HG02642 (cell line): ENCODE measurements at regions not wholly inside any gene's neighbourhood (a gene's known extent, or its start where the extent isn't known, plus 50 kb on each side); places are given as distances from the start of the nearest gene placed in this dataset.
A peak's percentile ranks its signal among the peaks of the same experiment; 100 is the strongest.
"Not testable (repeated sequence)": the region's sequence is repeated elsewhere in the genome, so short reads cannot be mapped to it uniquely, and the experiment has no call there.

Experiments
- ATAC-seq: cut with Tn5 transposase; IDR thresholded peaks from one replicate; pipeline ENCODE4 v1.9.1; 2021; ENCODE audit warnings: mild to moderate bottlenecking; ENCODE audit not compliant: unreplicated experiment, poor library complexity

DNA sequence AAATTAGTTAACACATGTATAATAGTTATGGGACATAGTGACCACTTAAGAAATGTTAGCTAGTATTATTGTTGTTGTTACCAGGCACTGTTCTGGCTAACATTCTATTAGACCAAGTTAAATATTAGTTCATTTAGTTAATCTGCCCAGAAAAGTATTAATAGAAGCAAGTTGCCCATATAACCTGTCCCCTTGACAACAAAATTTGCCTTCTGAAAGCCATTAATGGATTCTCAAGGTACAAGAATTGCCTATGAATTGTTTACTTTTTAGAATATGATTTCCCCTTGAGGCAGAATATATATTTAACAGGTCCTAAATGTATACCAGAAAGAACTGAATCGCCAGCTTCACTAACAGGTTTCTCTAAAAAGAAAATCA, 167.3 kb upstream of the TMCC3 start:
- no peak for ATAC-seq

DNA sequence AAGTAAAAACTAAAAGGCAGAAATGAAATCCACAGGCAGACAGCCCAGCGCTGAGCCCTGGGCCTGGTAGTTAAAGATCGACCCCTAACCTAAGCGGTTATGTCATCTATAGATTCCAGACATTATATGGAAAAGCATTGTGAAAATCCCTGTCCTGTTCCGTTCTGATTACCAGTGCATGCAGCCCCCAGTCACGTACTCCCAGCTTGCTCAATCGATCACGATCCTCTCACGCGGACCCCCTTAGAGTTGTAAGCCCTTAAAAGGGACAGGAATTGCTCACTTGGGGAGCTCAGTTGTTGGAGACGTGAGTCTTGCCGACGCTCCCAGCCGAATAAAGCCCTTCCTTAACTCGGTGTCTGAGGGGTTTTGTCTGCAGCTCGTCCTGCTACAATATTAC, 166.8 kb upstream of the TMCC3 start:
- not testable (repeated sequence) for ATAC-seq

DNA sequence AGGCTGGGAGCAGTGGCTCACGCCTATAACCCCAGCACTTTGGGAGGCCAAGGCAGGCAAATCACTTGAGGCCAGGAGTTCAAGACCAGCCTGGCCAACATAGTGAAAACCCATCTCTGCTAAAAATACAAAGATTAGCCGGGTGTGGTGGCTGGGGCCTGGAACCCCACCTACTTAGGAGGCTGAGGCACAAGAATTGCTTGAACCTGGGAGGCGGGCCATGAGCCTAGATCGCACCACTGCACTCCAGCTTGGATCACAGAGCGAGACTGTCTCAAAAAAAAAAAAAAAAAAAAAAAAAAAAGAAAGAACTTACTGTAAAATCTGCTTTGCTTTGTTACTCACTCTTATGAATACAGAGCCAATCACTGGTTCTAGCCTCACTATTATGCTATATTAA, 166.4 kb upstream of the TMCC3 start:
- ATAC-seq = not testable (repeated sequence)

DNA sequence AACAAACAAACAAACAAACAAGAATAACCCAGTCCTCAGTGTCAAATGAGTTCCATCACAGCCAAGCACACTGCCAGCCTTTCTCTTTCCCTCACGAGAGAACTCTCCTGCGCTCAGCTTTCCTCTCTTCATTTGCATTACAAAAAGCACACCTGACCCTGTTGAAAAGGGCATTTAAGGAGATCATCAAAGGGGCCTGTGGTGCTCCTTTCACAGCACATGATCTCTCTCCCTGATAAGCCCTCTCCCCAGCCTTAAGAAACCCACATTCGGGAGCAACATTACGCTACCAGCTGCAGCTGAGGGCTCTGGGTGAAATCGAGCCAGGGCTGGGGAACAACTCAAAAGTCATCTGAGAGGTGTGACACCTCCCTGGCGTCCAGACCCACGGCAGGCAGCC, 165.6 kb upstream of the TMCC3 start:
- no peak for ATAC-seq

DNA sequence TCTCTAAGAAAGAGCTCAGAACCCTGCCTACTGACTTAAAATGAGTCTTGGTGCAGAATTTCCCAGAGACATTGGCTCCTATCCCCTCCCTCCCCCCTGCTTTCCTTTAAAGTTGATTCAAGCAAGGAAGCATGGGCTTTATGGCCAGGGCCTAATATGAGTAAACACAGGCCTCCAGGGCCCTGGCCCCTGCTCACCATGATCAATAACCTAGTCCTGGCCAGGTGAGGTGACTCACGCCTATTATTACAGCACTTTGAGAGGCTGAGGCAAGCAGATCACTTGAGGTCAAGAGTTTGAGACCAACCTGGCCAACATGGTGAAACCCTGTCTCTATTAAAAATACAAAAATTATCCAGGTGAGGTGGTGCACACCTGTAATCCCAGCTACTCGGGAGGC, 165.1 kb upstream of the TMCC3 start:
- no peak for ATAC-seq

DNA sequence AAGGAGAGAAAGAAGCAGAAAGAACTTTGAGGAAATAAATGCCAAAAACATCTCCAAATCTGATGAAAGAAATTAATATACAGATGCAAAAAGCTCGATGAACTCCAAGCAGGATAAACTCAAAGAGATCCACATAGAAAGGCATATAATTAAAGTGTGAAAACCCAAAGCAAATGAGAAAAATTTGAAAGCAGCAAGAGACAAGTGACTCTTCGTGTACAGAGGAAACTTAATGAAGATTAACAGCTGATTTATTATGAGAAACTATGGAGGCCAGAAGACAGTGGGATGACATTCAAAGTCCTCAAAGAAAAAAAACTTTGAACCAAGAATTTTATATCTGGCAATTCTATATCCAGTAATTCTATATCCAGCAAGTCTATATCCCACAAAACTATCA, 163.0 kb upstream of the TMCC3 start:
- no peak for ATAC-seq

DNA sequence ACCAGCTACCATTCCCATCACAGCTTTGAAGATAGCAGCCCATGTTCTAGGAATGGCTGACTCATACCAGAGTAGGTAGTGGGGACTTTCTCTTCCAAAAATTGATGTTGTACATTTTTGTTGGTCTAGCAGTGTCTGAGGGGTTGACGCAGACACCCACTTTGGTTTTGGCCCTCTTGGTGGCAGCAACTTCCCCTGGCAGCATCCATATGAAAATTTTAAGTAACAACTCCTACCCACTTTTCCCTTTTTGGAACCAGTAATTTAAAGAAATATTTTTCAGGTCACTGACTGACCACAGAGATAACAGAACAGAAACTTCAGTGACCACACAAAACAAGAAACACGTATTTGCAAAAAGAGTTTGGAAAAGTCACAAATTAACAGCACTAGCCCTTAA, 162.0 kb upstream of the TMCC3 start:
- ATAC-seq = peak; percentile 66

DNA sequence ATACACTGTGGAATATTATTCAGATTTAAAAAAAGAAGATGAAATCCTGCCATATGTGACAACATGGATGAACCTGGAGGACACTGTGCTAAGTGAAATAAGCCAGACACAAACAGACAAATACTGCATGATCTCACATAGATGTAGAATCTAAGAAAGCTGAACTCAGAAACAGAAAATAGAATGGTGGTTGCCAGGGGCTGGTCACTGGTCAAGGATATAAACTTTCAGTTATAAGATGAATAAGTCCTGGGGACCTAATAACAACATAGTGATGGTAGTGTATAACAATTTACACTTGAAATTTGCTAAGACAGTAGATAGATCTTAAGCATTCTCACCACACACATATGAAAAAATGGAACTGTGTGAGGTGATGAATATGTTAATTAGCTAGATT, 161.3 kb upstream of the TMCC3 start:
- ATAC-seq = no peak

DNA sequence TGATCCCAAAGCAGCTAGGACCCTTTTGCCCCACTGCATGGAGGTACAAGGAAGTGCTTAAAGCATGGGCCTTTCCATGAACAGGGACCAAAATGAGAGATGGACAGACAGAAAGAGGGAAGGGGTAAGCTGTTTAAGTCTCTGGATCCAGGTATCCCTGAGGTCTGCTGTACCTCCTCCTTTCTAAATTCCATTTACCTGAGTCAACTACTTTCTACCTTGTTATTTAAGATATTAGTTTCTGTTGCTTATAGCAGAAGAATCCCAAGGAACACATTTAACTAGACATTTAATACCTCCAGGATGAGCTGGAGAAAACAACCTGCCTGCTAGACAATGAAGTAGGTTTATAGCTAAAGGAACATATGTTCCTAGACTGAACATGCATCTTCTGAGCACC, 157.6 kb upstream of the TMCC3 start:
- ATAC-seq = no peak

DNA sequence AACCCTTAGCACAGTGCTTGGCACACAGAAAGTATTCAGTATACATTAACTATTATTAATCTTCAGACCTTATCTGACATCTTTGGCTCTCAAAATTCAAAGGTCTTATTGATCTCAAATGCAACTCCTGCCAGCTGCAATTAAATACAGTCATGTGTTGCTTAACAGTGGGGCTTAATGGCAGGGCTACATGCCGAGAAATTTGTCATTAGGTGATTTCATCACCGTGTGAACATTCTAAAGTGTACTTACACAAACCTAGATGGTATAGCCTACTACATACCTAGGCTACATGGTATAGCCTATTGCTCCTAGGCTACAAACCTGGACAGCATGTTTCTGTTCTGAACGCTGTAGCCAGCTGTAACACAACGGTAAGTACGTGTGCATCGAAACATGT, 156.3 kb upstream of the TMCC3 start:
- no peak for ATAC-seq

DNA sequence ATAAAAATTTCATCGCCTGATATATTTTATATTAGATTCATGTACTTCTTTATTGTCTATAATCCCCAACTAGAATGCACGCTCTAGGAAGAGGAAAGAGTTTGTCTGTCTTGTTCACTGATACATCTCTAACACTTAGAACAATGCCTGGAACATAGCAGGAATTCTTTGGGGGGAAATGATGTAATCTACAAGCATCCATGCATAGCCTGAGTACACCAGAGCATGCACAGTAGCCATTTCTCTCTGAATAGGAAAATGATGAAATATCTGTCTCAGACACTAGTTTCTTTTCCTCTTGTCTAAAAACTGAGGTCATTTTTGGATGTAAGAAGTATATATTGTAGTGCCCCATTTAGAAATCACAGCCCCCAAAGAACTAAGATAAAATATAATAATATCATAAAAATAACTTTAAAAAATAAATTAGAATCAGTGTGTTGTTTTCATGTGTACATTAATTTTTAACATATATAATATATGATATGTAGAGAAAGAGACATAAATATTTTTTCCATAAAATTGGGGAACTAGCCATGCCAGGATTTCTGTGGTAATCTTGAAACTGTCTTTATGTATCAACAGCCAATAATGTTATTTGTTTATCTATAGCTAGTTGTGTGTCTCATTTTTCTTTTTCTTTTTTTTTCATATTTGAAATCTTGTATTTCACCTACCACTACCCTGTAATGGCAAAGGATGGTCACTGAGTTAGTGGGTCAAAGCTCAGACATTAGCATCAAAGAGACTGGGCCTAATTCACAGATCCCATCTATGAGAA, 155.6 kb upstream of the TMCC3 start:
- no peak for ATAC-seq

DNA sequence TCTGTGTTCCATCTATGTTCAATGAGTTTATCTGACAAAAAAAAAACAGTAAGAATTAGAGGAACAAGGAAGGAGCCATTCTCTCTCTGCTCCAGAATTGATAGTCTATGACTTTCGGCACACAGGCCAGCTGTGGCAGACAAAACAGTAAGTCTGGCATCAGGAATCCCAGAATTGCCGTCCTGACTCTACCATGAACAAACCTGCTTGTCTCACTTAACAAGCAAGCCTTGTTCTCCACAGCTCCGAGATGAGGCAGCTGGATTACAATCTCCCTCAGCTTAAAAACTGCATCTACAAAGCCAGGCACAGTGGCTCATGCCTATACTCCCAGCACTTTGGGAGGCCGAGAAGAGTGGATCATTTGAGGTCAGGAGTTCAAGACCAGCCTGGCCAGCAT, 153.6 kb upstream of the TMCC3 start:
- ATAC-seq = no peak

DNA sequence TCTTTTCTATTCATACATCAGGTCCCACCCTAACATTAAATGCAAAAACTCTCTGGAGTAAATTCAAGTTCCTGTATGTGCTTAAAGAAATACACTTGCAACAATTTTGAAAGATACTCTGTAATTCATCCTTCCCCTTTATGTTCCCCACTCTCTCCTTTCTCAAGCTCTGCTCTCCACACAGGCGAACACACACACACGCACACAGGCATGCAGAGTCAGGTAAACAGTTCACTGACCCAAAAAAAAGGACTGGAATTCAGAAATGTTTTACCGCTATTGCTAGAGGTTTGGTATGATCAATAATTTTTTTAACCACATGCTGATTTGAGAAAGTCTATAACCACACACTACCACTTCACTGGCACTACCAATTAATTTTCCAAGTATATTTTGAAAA, 152.4 kb upstream of the TMCC3 start:
- ATAC-seq = no peak

DNA sequence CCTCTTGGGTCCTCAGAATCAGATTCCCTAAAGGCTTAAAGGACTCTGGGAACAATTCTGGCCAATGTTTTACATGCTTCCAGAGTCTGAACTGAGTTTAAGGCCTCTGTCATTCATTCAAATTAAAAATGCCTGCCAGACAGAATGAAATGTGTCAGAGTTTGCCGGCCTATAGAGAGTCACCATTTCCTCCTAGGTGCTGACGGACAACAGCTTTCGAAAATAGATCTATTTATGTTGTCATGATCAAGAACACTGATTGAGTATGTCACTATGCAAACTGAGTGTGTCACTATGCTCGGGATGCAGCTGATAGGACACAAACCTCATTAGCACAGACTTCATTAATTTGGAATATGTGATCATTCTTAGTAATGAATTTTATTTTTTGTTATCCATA, 151.4 kb upstream of the TMCC3 start:
- no peak for ATAC-seq

DNA sequence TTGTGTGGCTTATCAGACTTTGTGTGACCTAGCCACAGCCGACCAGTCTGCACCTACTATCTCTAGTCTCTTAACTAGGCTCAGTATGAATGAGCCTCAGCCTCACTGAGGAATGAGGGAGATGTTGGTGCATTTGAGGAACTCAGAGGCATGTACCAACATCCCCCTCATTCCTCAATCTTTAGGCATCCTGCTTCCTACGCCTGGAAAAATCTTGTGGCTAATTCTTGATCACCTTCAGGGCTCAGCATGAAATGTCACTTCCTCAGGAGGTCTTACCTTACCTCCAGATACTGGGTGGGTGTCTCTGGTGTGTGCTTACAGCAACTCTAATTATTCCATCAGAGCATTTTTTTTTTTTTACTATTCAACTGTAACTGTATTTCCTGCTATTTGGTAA, 148.8 kb upstream of the TMCC3 start:
- ATAC-seq = no peak

DNA sequence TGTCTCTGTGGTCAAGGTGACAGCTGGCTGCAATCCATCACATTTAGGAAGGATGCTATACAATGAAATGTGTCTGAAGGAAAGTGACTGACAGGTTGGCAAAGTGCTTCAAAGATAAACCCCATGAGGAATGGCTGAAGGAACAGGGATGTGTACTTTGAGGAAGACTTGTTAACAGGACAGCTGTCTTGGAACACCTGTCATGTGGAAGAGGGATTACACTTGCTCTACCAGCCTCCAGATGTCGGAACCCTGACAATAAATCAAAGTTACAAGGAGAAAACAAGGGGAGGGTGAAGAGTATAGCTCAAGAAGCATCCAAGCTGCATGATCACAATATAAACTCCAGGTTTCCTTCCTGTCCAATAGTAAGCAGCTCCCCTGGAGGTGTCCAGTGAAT, 147.8 kb upstream of the TMCC3 start:
- no peak for ATAC-seq

DNA sequence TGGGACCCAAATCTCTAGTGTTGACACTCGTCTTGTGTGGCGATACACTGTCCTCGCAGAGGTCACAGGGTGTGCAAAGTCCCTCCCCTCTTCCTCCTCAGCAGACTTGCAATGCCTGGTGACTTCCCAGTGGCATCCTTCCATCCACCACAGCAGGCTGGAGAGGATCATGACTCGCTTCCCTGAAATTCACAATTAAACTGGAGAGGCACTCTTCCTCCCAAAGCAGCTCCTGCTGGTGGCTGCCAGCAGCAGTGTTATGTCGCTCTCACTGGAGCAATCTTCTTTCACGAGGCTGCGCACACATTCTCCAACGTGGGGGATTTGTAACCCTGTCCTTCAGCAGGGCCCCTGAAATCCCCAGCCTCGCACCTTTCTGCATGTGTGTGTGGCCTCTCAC, 145.2 kb upstream of the TMCC3 start:
- no peak for ATAC-seq

DNA sequence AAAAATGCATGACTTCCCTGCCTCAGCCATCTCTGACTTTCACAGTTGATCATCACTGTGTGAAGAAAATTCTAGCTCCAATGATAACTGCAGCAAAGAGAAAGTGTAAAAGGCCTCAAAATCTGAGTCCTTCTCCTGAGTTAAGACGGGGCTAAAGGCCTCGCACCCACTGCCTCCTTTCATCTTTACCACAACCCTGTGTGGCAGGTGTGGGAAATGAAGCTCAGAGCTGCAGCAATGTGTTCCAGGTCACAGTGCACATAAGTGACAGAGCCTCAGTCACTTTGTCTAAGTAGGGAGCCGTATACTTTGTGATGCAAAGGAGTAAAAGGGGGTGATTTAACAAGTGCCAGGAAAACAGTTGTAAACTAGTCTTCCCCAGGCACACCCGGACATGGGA, 144.7 kb upstream of the TMCC3 start:
- no peak for ATAC-seq

DNA sequence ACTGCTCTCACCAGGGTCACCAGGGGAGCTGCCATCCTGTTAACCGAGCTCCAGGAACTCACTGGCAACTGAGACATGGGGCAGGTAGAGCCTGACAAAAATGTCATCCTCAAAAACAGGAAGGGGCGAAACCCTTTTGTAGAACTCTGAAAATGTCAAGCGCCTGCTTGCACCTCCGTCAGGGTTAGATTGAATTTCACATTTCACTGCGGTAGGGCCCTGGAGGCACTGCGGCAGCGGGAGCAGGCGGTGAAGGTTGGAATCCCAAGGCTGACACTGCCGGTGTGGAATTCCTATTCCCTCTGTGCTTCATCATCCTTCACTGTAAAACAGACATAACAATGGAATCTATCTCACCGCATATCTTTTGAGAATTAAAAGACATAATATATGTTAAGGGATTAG, 142.8 kb upstream of the TMCC3 start:
- no peak for ATAC-seq

DNA sequence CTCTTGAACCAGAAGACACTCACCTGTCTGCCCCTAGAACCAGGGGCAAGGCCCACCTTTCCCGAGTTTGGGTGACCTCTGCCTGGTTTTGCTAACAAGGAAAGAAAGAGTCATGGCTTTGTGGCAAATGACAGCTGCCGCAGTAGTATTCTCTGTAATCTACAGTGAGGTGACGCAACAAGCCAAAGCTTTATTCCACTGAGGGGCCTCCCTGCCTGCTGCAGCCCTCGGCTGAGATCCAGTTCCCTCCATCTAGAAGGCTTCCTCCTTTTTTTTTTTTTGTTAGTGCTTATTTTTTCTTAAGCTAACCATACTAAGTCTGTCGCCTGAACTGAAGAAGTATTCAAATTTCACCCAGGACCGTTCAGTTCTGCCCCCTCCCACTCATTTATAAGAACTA, 142.3 kb upstream of the TMCC3 start:
- no peak for ATAC-seq

DNA sequence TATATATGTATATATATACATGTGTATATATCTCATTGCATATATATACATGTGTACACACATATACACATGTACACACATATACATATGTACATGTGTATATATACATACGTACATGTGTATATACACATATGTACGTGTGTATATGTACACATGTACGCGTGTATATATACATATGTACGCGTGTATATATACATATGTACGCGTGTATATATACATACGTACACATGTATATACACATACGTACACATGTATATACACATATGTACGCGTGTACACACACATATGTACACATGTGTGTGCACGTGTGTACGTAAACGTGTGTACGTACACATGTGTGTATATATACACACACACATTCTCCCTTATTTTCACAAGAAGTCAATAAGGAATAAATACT, 141.6 kb upstream of the TMCC3 start:
- ATAC-seq = no peak

DNA sequence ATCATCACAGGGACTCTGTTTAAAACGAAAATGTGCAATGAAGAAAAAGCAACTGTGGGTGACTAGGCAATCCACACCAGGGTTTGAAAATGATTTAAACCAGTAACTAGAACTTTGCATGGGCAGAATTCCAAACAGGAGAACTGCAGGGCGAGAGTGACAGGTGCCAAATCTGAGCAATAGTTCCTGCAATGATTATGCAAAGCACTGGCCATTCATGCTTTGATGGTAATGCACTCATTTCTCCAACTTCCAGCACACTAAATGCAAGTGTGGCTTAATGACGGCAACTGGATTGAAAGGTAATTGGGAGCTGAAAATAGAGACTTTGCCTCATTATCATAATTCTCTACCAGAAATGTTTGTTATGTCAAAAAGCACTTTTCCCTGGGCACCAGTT, 140.5 kb upstream of the TMCC3 start:
- ATAC-seq = no peak

DNA sequence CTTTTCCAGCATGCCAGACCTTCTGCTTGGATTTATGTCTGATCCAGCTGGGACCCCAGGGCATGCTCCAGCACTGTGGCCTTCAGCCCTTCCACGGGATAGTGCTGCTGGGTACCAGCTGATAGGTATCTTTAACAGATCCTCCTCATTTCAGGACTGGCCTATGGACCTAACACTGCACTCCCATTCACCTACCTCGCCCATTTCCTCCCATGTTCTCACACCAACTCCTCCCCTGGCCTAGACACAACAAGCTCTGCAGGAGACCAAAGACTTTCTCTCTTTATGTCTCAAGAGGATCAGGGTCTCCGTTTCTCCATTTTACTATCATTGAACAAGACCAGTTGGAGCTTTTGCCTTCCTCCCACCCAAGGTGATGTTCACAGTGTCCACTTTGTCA, 140.0 kb upstream of the TMCC3 start:
- ATAC-seq = no peak
